NCI-H2081 (cell line): ENCODE measurements at regions not wholly inside any gene's neighbourhood (a gene's known extent, or its start where the extent isn't known, plus 50 kb on each side); places are given as distances from the start of the nearest gene placed in this dataset.

Experiments
- DNase-seq, 2 experiments: peaks; one replicate each; lab custom pipeline; 2025; lab: John Stamatoyannopoulos, UW

DNA sequence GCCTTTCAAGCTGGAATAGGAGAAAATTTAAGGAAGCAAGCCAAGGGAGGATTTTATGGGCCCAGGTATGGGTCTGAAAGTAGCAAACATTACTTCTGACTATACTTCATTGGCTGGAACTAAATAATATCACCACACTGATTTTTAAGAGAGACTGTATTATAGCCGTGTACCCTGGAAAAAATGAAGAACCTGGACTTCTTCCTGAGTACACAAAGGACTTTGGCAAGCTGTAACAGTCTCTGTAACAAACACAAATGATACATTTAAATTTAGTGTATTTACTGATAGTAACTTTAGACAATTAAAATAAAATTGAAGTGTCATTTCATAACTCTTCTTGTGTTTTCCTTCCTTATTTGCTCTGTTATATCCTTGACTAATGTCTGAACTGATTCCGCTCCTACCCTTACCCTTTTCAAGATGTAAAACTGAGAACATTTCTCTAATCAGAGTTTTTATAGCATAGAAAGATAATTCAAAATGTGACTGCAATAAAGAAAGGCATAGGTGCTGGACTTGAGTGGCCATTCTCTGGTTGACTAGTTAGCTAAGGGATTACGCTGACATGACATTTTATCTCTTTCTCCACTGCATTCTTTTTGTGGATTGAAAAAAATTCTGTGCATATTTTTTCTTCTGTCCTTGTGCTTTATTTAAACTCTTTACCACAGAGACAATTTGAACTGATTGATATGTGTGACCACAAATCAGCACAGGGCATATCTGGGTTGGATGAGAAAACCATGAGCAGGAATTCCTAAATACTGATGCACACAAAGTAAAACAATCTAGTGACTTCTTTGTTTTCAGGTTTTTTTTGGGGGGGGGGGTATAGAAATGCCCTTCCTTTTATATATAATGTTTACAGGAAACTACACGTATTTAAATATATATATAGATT lies 349.7 kb downstream of the MDFIC start:
- DNase-seq: no peak

DNA sequence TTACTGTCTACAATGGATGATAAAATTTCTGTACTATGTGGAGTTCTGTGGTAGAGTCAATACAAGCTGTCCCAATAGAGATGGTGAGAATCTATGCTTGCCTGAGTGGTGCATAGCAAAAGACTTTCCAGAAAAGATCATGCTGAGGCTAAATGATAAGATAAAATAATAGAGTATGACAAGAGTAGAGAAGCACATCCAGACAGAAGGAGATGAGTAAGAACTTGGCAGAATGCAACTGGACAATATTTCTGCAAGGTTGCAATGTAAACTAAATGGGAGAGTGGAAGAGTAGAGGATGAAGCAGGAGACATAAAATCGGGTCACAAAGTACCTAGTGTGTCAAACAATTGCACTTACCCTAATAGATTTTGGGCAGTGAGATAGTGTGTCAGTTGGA lies 347.6 kb downstream of the MDFIC start:
- DNase-seq: no peak

DNA sequence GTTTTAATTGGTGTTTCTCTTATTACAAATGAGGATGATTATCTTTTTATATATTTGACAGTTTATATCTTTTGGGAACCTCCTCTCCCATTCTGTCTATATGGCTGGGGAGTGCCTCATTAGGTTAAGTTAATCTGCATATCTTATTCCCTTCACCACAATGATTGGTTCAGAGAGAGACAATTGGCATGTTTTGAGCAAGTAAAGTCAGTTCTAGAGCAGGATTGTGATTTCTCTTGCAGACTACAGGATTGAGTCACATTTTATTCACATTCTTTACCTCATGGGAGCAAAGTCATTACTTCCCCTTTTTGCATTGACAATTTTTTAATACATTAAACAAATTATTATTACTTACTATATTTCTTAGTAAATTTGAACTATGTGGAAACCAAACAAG lies 345.6 kb downstream of the MDFIC start:
- DNase-seq: peak in 1 of 2 experiments; percentile 40

DNA sequence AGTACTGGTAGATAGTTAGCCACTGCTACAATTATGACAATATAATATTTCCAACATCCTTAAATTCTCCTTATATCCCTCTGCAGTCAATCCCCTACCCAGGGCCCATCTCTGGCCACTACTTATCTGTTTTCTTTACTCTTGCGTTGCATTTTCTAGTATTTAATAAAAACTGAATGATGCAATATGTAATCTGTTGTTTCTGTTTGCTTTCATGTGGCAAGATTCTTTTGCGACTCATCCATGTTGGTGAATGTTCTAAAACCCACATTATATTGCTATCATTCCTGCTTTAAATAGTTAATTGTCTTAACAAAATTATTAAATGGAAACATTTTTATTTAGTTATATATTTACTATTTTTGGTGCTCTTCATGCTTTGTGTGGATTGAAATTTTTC lies 338.5 kb downstream of the MDFIC start:
- no peak for DNase-seq

DNA sequence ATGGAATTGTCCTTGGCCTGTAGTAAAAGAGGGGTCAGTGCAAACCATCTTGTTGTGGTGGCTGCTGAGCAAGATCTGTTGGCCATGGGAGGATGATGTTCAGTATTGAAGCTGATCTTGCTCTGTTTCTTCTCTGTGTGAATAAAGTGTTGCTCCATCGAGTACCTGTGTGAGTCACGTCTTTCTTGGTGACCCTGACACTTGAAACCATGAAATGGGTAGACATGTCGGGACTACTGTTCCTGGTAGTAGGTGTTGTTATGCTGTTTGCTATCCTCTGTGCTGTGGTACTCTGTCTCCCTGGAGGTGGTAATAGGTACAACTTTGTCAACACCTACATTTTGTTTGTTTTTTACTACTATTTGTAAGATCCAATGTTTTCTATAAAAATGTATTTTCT lies 330.6 kb downstream of the MDFIC start:
- DNase-seq: no peak

DNA sequence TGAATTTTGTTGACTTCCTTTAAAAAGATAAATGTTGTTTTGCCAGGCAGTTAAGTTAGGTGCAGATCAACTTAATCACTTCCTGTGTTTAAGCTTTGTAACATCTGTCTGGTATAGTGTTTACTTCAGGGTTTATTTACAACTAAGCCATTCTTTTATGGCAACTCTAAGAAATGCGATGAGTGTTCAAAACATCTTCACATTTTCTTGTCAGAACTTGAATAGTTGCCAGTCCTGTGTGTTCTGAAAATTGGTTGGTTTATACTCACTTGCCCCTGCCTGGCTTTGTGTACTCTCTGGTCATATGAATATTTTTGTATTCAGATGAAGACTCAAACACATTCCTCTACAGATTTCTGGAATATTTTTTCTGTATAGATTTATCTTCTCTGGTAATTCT lies 327.2 kb downstream of the MDFIC start:
- no peak for DNase-seq

DNA sequence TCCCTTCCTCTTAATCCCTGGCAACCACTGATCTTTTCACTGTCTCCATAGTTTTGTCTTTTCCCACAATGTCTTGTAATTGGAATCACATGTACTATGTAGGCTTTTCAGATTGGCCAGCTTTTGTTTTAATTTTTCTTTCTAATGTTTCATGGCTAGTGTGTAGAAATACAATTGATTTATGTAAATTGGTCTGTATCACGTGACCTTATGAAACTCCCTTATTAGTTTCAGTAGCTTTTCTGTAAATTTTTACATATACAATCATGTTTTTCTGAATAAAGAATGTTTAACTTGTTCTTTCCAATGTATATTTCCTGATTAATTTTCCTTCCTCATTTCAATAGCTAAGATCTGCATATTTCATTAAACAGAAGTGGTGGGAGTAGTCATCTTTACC lies 319.3 kb downstream of the MDFIC start:
- no peak for DNase-seq

DNA sequence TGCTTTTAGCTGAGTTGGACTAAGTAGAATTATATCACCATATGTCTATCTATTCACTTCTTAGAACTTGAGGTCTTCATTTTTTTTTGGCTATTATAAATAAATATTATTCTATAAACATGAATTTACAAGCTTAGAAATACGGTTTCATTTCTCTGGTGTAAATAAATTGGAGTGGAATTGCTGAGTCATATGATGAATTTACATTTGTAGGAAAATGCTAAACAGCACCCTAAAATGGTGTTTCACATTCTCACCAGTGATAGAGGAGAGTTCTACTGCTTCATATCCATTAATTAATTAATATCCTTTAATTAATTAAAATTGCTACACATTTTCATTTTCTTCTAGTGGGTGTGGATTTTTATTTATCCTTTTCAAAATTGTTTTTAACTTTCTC lies 318.3 kb downstream of the MDFIC start:
- no peak for DNase-seq

DNA sequence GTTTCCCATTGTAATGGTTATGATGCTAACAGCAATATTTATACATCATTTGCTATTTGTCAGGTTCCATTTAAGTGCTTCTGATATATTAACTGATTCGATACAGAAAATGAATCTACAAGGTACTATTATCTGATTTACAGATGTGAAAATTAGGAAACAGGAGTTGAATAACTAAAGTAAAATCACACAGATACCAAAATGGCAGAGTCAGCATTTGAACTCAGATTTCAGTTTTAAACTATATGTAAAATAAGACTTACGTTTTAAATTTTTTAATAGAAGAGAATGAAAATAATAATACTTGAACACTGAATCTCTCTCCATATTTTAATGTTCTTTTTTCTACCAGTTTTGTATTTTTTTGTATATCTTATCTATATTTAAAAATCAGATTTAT lies 313.2 kb downstream of the MDFIC start:
- DNase-seq: no peak

DNA sequence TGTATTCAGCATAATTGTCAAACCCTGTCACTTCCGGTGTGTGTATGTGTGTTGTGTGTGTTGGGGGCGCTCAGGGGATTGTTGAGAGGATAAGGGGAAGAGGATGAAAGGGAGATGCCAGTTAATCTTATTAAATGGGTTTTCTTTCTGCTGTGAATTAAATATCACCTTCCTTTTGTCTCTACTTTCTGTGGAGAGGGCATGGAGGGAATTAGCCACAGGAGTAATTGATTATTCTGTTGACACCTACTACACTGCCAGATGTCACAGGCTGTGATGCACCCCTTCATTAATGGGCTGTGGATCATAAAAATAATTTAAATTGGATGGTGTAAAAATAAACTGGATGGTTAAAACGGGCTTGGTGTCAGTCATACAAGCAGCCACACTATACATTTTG lies 311.9 kb downstream of the MDFIC start:
- DNase-seq: peak in 1 of 2 experiments; percentile 32

DNA sequence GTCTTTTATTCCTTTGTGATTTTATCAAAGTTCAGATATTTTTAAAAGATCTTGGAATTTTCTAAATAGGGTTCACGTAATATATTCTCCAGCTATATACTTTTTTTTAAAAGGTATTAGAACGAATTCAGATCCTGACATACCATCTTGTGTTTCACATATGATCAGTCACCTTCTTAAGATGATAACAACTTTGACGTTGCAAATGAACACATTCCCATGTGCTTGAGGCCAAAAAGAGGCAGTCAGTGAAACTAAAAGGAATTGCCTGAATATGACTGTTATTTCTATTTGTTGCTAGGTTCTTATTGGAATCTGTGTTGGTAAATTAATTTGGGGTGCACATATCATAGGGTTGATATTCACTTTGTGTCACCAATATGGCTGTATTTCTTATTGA lies 310.1 kb downstream of the MDFIC start:
- no peak for DNase-seq

DNA sequence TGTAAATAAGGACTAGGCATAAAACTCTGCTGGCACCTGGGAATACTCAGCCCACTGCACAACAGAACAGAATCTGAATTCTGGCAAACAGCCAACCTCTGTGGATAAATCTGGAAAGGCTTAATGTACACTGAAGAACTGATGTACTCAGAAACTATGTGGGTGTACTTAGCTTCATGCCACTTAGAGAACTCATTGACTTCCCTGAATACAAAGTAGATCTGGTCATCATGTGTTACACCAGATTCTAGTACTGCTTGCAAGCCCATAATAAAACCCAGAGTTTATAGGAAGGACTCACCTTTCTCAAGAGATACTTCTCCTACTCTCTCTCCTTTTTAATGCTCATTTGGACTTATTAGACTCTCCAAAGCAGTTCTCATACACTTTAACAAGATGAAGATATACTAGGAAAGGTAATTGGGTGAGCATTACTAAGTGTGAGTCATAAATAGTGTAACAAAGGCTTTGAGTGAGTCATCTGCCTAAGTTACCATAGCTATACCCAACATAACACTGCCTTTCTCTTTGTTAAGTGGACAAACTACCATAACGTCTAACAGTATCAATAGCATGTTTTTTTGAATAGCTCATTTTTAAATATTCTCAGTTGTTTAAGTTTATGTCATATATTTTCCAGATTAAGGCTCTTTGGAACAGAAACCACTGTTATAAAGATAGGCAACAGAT lies 309.1 kb downstream of the MDFIC start:
- peak in 1 of 2 experiments; percentile 54 for DNase-seq

DNA sequence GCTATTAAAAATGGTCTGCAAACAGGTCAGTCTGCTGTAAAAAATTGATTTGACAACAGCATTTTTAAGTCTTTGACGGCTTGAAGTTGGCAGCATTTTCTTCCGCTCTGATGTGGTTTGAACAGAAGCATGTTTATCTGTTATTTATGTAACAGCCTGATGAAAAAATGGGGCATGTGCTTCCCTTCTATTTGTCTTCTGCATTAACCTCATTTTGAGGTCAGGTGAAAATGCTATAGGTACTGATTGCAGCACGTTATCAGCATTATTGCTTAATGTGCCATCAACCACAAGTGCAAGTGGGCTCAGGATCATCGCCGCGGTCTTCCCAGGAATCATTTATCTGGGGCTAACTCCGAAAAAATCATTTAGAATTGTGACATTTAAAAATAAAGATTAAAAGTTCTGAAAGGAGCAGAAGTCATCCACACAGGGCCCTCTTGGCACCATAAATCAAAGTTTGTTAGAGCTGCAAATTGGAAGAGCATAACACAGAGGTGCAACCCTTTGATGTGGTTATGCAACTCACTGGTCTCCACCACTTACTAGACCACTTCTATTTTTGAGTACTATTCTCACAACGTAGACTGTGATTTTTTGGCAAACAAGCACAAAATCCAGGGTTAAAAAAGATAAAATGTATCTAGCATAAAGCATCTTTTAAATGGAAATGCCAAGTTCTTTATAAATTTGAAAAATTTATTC lies 307.7 kb downstream of the MDFIC start:
- no peak for DNase-seq

DNA sequence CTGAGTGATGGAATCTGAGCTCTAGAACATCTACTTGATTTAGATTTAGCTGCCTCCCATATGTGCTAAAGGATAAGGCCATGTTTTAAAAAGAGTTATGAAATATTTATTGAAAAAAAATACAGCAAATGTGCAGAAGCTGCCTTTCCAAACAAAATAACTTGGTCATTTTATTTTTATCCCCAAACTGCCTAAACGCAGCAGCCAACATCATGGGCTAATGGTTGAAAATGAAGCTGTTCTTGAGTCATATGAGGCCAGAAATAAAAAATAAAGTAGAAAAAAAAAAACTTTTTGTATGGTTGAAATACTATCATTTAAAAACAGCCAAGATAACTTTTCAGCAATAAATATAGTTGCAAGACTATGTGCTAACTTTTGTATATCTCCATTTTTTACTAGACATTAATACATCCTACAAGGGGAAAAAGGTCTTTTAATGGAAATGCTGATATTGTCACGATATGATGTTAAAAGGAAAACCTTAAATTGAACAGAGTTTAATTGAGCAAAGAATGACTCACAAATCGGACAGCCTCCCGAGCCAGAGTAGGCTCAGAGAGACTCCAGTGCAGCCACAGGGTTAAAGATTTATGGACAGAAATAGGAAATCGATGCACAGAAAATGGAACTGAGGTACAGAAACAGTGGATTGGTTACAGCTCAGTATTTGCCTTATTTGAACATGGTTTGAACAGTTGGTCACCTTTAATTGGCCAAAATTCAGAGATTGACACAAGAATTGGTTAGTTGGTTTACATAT lies 305.8 kb downstream of the MDFIC start:
- no peak for DNase-seq

DNA sequence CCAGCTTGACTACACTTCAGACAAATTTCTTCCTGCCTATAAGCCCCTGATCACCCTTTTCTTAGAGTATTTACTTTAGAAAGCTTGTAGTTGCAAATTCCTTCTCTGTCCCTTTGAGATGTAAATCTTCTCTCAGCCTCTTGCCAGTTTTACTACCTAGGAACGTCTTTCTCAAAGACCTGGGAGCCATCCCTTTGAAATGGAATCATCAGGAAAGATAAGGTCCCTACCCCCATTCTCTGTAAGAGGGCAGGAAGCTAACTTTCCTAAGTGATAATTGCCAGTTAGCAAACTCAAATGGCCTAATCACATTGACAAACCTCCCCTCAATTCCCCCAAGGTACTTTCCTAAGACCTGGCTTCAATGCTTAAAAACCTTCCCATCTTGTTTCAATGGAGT lies 304.5 kb downstream of the MDFIC start:
- no peak for DNase-seq

DNA sequence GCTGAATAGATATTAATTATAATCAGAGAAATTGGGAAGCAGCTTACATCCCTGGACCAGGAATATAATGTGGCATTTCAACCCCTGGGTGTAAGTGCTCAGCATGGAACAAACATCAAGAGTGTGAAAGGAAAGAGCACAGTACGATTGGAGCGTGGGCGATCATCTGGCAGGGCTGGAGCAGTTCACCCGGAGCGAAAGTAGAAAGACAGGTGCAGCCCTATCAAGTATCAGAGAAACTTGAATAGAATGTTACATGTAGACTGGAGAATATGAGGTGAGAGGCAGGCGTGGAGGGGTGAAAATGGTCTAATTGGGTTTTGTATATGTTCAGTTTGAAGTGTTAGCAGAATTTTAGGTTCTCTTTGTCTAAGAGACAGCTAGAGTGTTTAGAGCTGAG lies 303.0 kb downstream of the MDFIC start:
- DNase-seq: no peak

DNA sequence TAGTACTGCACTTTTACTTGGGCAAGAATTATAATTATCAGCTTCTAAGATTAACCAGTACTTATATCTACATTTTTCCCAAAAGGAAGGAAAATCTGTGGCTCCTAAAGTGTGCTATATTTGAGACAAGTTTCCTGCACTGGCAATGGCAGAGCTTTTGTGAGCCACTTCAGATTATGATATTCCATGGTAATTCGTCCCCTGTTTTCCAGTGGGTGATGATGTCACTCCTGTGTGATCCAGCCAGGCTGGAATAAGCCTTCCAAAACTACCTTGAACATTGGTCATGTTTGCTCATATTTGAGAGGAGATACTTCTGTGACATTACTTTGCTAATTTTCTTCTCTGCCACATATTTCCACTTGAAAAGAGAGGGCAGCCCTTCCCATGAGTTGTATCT lies 302.1 kb downstream of the MDFIC start:
- no peak for DNase-seq

DNA sequence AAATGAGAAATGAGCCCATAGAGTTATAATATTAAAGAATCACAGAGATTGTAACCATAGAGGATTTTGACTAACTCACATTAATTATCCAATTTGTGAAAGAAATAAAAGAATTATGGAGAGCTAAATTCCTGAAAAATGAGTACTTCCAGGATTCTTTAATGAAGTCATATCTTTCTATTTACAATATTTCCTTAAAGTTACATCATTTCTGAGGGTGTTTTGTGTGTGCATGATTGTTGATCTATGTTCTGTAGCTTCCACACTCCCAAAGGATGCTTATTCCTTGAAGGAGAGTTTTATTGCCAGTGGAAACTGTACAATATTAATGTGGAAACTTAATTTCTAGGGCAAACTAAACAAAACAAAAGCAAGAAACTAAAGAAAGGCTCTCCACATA lies 299.6 kb downstream of the MDFIC start:
- DNase-seq: no peak

DNA sequence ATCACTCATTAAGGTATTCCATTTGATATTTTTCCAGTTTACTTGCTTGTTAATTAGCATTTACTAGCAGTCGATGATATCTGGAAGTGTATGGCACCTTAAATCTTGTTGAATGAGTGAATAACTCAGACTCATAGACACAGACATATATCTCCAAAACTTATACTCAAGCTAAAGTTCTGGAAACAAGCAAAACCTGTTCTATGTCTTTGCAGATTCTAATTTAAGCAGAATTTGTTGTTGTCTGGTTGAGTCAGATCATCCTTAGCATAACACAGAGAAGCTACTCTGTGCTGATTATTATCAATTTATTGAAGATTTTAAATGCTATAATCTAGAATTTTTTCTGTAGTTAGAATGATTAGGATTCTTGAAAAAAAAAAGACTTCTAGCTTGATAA lies 296.2 kb downstream of the MDFIC start:
- no peak for DNase-seq

DNA sequence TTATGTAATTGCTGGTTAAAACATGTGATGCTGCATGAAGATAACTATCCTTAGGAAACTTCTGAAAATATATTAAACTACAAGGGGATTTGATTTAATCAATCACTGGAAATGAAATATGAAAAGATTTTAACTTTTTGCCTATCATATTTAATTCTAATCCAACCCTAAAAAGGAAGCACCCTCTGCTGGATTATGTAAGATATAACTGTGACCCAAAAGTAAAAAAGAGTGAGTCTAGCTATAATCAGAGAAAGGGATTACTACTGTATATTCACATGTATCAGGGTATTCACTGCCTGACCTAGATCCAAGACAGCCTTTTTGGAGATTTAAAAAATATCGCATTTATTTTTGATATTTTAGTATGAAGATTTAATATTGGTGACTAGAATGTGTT lies 295.5 kb downstream of the MDFIC start:
- no peak for DNase-seq

DNA sequence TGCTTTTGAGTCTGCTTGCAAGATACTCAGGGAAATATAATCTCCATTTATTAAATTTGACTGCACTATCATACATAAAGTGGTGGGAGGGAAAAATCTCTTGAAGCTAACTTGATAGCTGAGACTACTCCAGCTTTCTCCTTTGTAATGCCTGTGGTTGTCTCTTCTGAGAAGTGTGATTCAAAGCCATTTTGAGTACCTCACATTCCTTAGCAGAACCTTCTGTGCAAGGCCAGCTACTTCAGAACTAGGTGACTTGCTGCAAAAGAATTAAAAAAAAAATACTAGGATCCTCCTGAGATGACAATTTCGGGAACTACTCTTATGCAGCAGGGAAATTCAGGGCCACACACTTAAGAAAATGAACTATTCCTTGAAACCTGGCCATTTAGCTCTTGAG lies 294.8 kb downstream of the MDFIC start:
- no peak for DNase-seq

DNA sequence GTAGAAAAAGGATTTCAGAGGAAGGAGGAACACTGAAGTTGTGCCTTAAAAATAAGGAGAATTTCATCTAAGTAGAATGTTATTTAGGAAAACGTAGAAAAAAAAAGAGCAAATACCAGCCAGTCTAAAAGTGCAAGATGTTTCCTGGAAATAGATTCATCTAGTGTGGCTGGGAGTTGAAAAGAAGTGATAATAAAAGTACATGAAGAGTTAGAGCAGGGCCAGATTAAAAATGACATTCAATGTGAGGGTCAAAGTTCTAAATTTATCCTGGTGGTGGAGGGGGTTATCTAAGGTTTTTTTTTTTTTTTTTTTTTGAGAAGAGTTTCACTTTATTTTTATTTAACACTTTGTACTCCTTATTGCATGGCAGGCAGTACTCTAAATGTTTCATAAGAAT lies 289.3 kb downstream of the MDFIC start:
- DNase-seq: no peak
